Nephron (organoid): ENCODE measurements at regions not wholly inside any gene's neighbourhood (a gene's known extent, or its start where the extent isn't known, plus 50 kb on each side); places are given as distances from the start of the nearest gene placed in this dataset.

Experiments used
- H3K27ac Mint-ChIP-seq, 3 experiments: 2 replicates each; pipeline ENCODE4 v1.8.0; 2020; ENCODE audit warnings: mixed read lengths in 3 of 3, mild to moderate bottlenecking in 2 of 3, moderate library complexity in 1 of 3
- H3K27me3 Mint-ChIP-seq: 2 replicates; pipeline ENCODE4 v1.8.0; 2021; ENCODE audit warnings: low read depth, mild to moderate bottlenecking, moderate library complexity, mixed read lengths
- H3K36me3 Mint-ChIP-seq: 2 replicates; pipeline ENCODE4 v1.8.0; 2020; ENCODE audit warnings: low read depth, mixed read lengths
- H3K4me1 Mint-ChIP-seq: 2 replicates; pipeline ENCODE4 v1.8.0; 2020; ENCODE audit warnings: mixed read lengths
- H3K4me3 Mint-ChIP-seq, 3 experiments: 2 replicates each; pipeline ENCODE4 v1.8.0; 2020; ENCODE audit warnings: mild to moderate bottlenecking in 3 of 3, mixed read lengths in 3 of 3, moderate library complexity in 2 of 3
- H3K9me3 Mint-ChIP-seq: 2 replicates; pipeline ENCODE4 v1.8.0; 2020; ENCODE audit warnings: mixed read lengths
- CTCF ChIP-seq, 3 experiments: fragments of 200-600 bp; sonication (generic); IDR thresholded peaks; one replicate each; pipeline ENCODE4 v1.5.0; 2021; ENCODE audit warnings: antibody characterized with exemption in 3 of 3; ENCODE audit not compliant: unreplicated experiment in 3 of 3

GRCh38 chr16:55040366-55041086 is 109.9 kb downstream of the IRX5 start:
- Mint-ChIP-seq H3K36me3 (no peaks in the 10 kb centered on the region), H3K27ac (no peak overlapping the region), H3K4me1 (peaks cover 22% of the 10 kb centered on the region), H3K9me3 (no peaks in the 10 kb centered on the region), H3K27me3 (peaks cover 23% of the 10 kb centered on the region), H3K4me3 (no peak overlapping the region)
- no peak for TF ChIP-seq CTCF (IDR thresholded peaks at IDR 0.05; ENCODE audit: unreplicated experiment in 3 of 3)

- no peaks in the 10 kb centered on the region for H3K9me3 Mint-ChIP-seq
- TF ChIP-seq CTCF (IDR thresholded peaks at IDR 0.05; ENCODE audit: unreplicated experiment in 3 of 3), result no peak
- H3K4me1 Mint-ChIP-seq, result peaks cover 29% of the 10 kb centered on the region
- H3K27me3 Mint-ChIP-seq, result peaks cover 28% of the 10 kb centered on the region
- H3K4me3 Mint-ChIP-seq, result no peak overlapping the region
- H3K27ac Mint-ChIP-seq, result no peak overlapping the region
- H3K36me3 Mint-ChIP-seq, result no peaks in the 10 kb centered on the region
Observed at GRCh38 chr16:55041540-55042234, 111.0 kb downstream of the IRX5 start.

DNA sequence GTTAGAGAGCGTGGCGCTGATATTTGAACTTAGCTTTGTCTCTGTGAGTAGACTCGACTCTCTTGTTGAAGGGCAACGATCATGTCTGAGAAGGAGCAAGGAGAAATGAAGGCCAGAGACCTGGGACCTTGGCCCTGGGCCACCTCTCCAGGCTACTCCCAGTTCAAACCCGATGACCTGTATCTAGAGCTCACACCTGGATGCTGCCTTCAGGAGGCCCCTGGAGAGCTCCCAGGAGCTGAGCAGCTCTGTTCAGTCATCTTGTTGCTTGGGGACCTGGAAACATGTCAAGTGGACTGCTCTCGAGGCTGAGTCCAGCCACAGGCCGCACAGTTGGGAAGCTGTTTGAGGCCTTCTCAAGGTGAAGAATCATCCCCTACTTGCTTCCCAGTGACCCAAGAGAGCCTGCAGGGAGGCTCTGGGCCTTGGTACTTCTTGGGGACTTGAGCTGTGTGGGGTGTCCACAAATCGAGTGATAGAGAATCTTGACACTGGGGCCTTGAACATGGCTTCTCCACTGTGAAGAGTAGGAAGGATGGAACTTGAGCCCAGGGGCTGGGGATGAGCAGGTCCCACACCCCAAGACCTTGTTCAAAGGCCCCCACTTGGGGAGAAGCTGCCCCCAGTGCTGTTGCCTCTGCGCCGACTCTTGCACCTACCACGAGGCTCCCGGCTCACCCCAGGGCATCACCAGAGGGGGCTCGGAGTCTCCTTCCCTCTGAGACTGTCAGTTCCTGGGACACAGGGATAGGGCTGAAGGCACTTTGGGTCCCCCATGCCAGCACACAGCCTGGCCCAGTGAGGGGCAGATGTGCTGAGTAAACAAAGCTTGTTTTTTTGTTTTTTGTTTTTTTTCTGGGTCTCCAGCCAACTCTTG is 112.1 kb downstream of the IRX5 start:
- TF ChIP-seq CTCF (IDR thresholded peaks at IDR 0.05; ENCODE audit: unreplicated experiment in 3 of 3), result no peak
- peaks cover 29% of the 10 kb centered on the region for H3K4me1 Mint-ChIP-seq
- peaks cover 39% of the 10 kb centered on the region for H3K27me3 Mint-ChIP-seq
- no peaks in the 10 kb centered on the region for H3K9me3 Mint-ChIP-seq
- no peaks in the 10 kb centered on the region for H3K36me3 Mint-ChIP-seq
- no peak overlapping the region for H3K4me3 Mint-ChIP-seq
- no peak overlapping the region for H3K27ac Mint-ChIP-seq

- no peak for TF ChIP-seq CTCF (IDR thresholded peaks at IDR 0.05; ENCODE audit: unreplicated experiment in 3 of 3)
- Mint-ChIP-seq H3K27me3 (peaks cover 40% of the 10 kb centered on the region), H3K27ac (no peak overlapping the region), H3K9me3 (no peaks in the 10 kb centered on the region), H3K4me1 (peaks cover 25% of the 10 kb centered on the region), H3K4me3 (no peak overlapping the region), H3K36me3 (no peaks in the 10 kb centered on the region)
Observed at GRCh38 chr16:55043499-55043898, 112.8 kb downstream of the IRX5 start.

DNA sequence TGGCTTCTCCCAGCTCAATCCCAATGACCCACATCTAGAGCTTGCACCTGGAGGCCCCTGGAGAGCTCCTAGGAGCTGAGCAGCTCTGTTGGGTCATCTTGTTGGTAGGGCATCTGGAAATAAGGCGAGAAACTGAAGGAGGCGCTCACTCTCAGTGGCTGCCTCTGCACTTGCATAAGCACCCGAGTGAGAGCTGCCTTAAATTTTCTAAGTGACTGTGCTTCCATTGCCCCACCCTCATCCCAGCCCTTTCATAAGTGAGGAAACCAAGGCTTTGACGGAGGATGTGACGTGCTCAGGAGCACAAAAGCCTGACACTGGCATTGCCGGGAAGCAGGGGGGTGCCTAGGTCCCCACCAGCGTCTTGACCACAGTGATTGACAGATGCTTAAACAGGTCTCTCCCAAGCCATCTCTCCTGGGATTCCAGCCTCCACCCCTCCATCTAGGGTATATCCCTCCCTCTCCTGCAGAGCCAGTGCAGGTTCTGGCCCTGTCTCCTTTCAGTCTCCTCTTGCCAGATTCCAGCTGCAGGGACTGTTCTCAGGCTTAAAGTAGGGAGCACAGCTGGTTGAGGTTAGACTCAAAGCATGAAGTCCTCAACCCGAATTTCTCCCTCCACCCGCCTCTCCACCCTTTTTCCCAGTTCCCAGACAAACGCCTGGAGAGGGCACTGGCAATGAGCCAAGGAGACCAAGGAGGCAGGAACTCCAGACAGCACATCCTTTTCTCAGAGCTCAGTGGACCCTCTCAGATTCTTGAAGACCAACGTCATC is 113.7 kb downstream of the IRX5 start:
- H3K9me3 Mint-ChIP-seq, result no peaks in the 10 kb centered on the region
- H3K27ac Mint-ChIP-seq, result no peak overlapping the region
- peaks cover 40% of the 10 kb centered on the region for H3K27me3 Mint-ChIP-seq

More for the DNA sequence above, 113.7 kb downstream of the IRX5 start:
- no peaks in the 10 kb centered on the region for H3K36me3 Mint-ChIP-seq
- peaks cover 25% of the 10 kb centered on the region for H3K4me1 Mint-ChIP-seq
- TF ChIP-seq CTCF (IDR thresholded peaks at IDR 0.05; ENCODE audit: unreplicated experiment in 3 of 3), result no peak
- H3K4me3 Mint-ChIP-seq, result no peak overlapping the region
